Hepatocyte (in vitro differentiated cells): ENCODE measurements at regions not wholly inside any gene's neighbourhood (a gene's known extent, or its start where the extent isn't known, plus 50 kb on each side); places are given as distances from the start of the nearest gene placed in this dataset.

Source experiments
- EZH2 ChIP-seq: fragments of 200-600 bp; sonication (generic); IDR thresholded peaks from 2 replicates; pipeline ENCODE4 v1.6.1; 2016; ENCODE audit warnings: antibody characterized with exemption, mild to moderate bottlenecking, borderline replicate concordance
- TF ChIP-seq, protein P1 (sequence below): fragments of 200-600 bp; sonication (generic); IDR thresholded peaks from 2 replicates; pipeline ENCODE4 v1.5.1; 2016; ENCODE audit warnings: antibody characterized with exemption, mild to moderate bottlenecking; ENCODE audit not compliant: poor library complexity

DNA sequence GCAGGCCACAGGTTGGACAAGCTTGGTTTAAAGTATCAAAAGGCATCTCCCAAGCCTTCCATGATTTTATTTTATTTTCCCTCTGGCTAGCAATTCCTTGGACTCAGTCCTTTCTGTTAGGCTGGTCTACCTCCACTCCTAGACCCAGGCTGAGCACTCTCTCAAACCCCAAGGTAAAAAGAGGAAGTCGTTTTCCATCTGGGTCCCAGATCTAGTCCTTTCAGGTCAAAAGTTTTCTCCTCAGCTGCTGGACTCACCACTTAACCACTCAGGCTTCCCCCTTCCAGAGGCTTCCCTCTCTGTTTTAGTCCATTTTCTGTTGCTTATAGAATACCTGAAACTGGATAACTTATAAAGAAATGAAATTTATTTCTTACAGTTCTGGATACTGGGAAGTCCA, 252.3 kb upstream of the MKLN1 start:
- TF ChIP-seq, protein P1, sequence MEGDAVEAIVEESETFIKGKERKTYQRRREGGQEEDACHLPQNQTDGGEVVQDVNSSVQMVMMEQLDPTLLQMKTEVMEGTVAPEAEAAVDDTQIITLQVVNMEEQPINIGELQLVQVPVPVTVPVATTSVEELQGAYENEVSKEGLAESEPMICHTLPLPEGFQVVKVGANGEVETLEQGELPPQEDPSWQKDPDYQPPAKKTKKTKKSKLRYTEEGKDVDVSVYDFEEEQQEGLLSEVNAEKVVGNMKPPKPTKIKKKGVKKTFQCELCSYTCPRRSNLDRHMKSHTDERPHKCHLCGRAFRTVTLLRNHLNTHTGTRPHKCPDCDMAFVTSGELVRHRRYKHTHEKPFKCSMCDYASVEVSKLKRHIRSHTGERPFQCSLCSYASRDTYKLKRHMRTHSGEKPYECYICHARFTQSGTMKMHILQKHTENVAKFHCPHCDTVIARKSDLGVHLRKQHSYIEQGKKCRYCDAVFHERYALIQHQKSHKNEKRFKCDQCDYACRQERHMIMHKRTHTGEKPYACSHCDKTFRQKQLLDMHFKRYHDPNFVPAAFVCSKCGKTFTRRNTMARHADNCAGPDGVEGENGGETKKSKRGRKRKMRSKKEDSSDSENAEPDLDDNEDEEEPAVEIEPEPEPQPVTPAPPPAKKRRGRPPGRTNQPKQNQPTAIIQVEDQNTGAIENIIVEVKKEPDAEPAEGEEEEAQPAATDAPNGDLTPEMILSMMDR: no peak
- no peak for TF ChIP-seq EZH2
